Astrocyte (in vitro differentiated cells and primary cell): ENCODE measurements at regions not wholly inside any gene's neighbourhood (a gene's known extent, or its start where the extent isn't known, plus 50 kb on each side); places are given as distances from the start of the nearest gene placed in this dataset.
"Not testable (repeated sequence)": the region's sequence is repeated elsewhere in the genome, so short reads cannot be mapped to it uniquely, and the experiment has no call there.

Experiments
- DNase-seq: peaks from one replicate; pipeline ENCODE4 v3.0.0-alpha.2; 2010; ENCODE audit warnings: low read depth
- FAIRE-seq: peaks from 2 replicates; lab custom pipeline; 2011; peaks lifted over from hg19 to GRCh38; lab: Jason Lieb, UNC
- H2AFZ ChIP-seq: 2 replicates; pipeline ENCODE4 v1.6.0; 2012; ENCODE audit warnings: low read depth, low read length, inconsistent platforms
- H3K27ac ChIP-seq: 2 replicates; pipeline ENCODE4 v1.5.1; 2011; ENCODE audit warnings: low read depth, low read length, inconsistent platforms
- H3K27me3 ChIP-seq: 2 replicates; pipeline ENCODE4 v1.6.0; 2011; ENCODE audit warnings: low read length, inconsistent platforms; ENCODE audit not compliant: insufficient read depth
- H3K36me3 ChIP-seq: 2 replicates; pipeline ENCODE4 v1.5.1; 2011; ENCODE audit warnings: low read length, inconsistent platforms; ENCODE audit not compliant: insufficient read depth
- H3K4me1 ChIP-seq: 2 replicates; pipeline ENCODE4 v1.5.1; 2011; ENCODE audit warnings: low read length, inconsistent platforms; ENCODE audit not compliant: insufficient read depth
- H3K4me2 ChIP-seq: 2 replicates; pipeline ENCODE4 v1.6.0; 2012; ENCODE audit warnings: low read length, inconsistent platforms
- H3K4me3 ChIP-seq: 2 replicates; pipeline ENCODE4 v1.5.1; 2011; ENCODE audit warnings: low read depth, mild to moderate bottlenecking, low read length, inconsistent platforms; ENCODE audit not compliant: insufficient read depth
- H3K79me2 ChIP-seq: 2 replicates; pipeline ENCODE4 v1.6.0; 2012; ENCODE audit warnings: mild to moderate bottlenecking, low read length, inconsistent platforms; ENCODE audit not compliant: insufficient read depth
- H3K9ac ChIP-seq: 2 replicates; pipeline ENCODE4 v1.6.0; 2012; ENCODE audit warnings: mild to moderate bottlenecking, low read length, inconsistent platforms
- H3K9me3 ChIP-seq: 2 replicates; pipeline ENCODE4 v1.5.1; 2012; ENCODE audit warnings: low read depth, mild to moderate bottlenecking, low read length, inconsistent platforms; ENCODE audit not compliant: insufficient read depth
- H4K20me1 ChIP-seq: 2 replicates; pipeline ENCODE4 v1.6.0; 2012; ENCODE audit warnings: low read length, inconsistent platforms; ENCODE audit not compliant: insufficient read depth
- H3K27ac Mint-ChIP-seq: one replicate; pipeline ENCODE4 v1.8.0; 2021; ENCODE audit warnings: mild to moderate bottlenecking, mixed read lengths; ENCODE audit not compliant: unreplicated experiment
- H3K27me3 Mint-ChIP-seq: one replicate; pipeline ENCODE4 v1.8.0; 2021; ENCODE audit warnings: low read depth, mixed read lengths; ENCODE audit not compliant: unreplicated experiment
- H3K36me3 Mint-ChIP-seq: one replicate; pipeline ENCODE4 v1.8.0; 2021; ENCODE audit warnings: low read depth, mixed read lengths; ENCODE audit not compliant: unreplicated experiment
- H3K4me1 Mint-ChIP-seq: one replicate; pipeline ENCODE4 v1.8.0; 2021; ENCODE audit warnings: low read depth, mixed read lengths; ENCODE audit not compliant: unreplicated experiment
- H3K4me3 Mint-ChIP-seq: one replicate; pipeline ENCODE4 v1.8.0; 2021; ENCODE audit warnings: mild to moderate bottlenecking, moderate library complexity, mixed read lengths; ENCODE audit not compliant: unreplicated experiment
- H3K9me3 Mint-ChIP-seq: one replicate; pipeline ENCODE4 v1.8.0; 2021; ENCODE audit warnings: mild to moderate bottlenecking, mixed read lengths; ENCODE audit not compliant: unreplicated experiment
- CTCF ChIP-seq: IDR thresholded peaks from 2 replicates; pipeline ENCODE4 v1.5.1; 2011; ENCODE audit warnings: low read depth, mild to moderate bottlenecking, inconsistent platforms, low read length, moderate library complexity; ENCODE audit not compliant: insufficient read depth
- EZH2 ChIP-seq: IDR thresholded peaks from 2 replicates; pipeline ENCODE4 v1.6.1; 2012; ENCODE audit warnings: mild to moderate bottlenecking, low read length, inconsistent platforms; ENCODE audit not compliant: insufficient read depth

- no peak overlapping the region for H2AFZ ChIP-seq
- no peak overlapping the region for H3K27ac Mint-ChIP-seq
- no peak for FAIRE-seq
- H3K27ac ChIP-seq, result no peak overlapping the region
- H3K36me3 ChIP-seq, result no peaks in the 10 kb centered on the region
- no peaks in the 10 kb centered on the region for H3K27me3 ChIP-seq
- TF ChIP-seq CTCF, result no peak
- TF ChIP-seq EZH2, result no peak
- H3K36me3 Mint-ChIP-seq, result no peaks in the 10 kb centered on the region
- H3K9me3 ChIP-seq, result peaks cover 9% of the 10 kb centered on the region
- no peaks in the 10 kb centered on the region for H4K20me1 ChIP-seq
- no peaks in the 10 kb centered on the region for H3K4me1 ChIP-seq
- no peaks in the 10 kb centered on the region for H3K4me1 Mint-ChIP-seq
- H3K4me3 ChIP-seq, result no peak overlapping the region
- no peak overlapping the region for H3K4me3 Mint-ChIP-seq
- DNase-seq, result no peak
- H3K79me2 ChIP-seq, result no peaks in the 10 kb centered on the region
- H3K4me2 ChIP-seq, result no peak overlapping the region
- peaks cover 10% of the 10 kb centered on the region for H3K9me3 Mint-ChIP-seq
- no peaks in the 10 kb centered on the region for H3K27me3 Mint-ChIP-seq
- H3K9ac ChIP-seq, result no peak overlapping the region
Observed at GRCh38 chr16:5176505-5176904, 78.9 kb upstream of the EEF2KMT start.

- H3K9me3 ChIP-seq, result peaks cover 9% of the 10 kb centered on the region
- TF ChIP-seq EZH2 (no peak), CTCF (no peak)
- H3K4me1 ChIP-seq, result no peaks in the 10 kb centered on the region
- H3K4me2 ChIP-seq, result no peak overlapping the region
- H3K27ac ChIP-seq, result no peak overlapping the region
- no peaks in the 10 kb centered on the region for H3K27me3 Mint-ChIP-seq
- no peaks in the 10 kb centered on the region for H3K36me3 ChIP-seq
- H3K36me3 Mint-ChIP-seq, result no peaks in the 10 kb centered on the region
- no peaks in the 10 kb centered on the region for H3K4me1 Mint-ChIP-seq
- H3K27me3 ChIP-seq, result no peaks in the 10 kb centered on the region
- no peaks in the 10 kb centered on the region for H4K20me1 ChIP-seq
- no peak for FAIRE-seq
- DNase-seq, result no peak
- no peak overlapping the region for H3K27ac Mint-ChIP-seq
- H3K9me3 Mint-ChIP-seq, result peaks cover 10% of the 10 kb centered on the region
- no peak overlapping the region for H3K9ac ChIP-seq
- H3K79me2 ChIP-seq, result no peaks in the 10 kb centered on the region
- H2AFZ ChIP-seq, result no peak overlapping the region
- no peak overlapping the region for H3K4me3 ChIP-seq
- no peak overlapping the region for H3K4me3 Mint-ChIP-seq
Observed at GRCh38 chr16:5175266-5175665, 77.7 kb upstream of the EEF2KMT start.

- H3K27me3 Mint-ChIP-seq, result peaks cover 9% of the 10 kb centered on the region
- Histone ChIP-seq H3K4me1 (no peaks in the 10 kb centered on the region), H3K9ac (no peak overlapping the region), H3K27ac (no peak overlapping the region), H4K20me1 (no peaks in the 10 kb centered on the region), H3K4me3 (no peak overlapping the region), H2AFZ (no peak overlapping the region), H3K9me3 (no peaks in the 10 kb centered on the region), H3K36me3 (no peaks in the 10 kb centered on the region), H3K79me2 (no peaks in the 10 kb centered on the region), H3K4me2 (no peak overlapping the region), H3K27me3 (no peaks in the 10 kb centered on the region)
- FAIRE-seq (no peak), DNase-seq (no peak)
- H3K9me3 Mint-ChIP-seq, result peaks cover 11% of the 10 kb centered on the region
- H3K4me1 Mint-ChIP-seq, result no peaks in the 10 kb centered on the region
- H3K4me3 Mint-ChIP-seq, result no peak overlapping the region
- no peak overlapping the region for H3K27ac Mint-ChIP-seq
- no peaks in the 10 kb centered on the region for H3K36me3 Mint-ChIP-seq
- TF ChIP-seq CTCF (no peak), EZH2 (no peak)
Observed at GRCh38 chr16:5166486-5166885, 68.9 kb upstream of the EEF2KMT start.

GRCh38 chr16:5165429-5165828, 67.8 kb upstream of the EEF2KMT start:
- not testable (repeated sequence) for H3K4me3 ChIP-seq, H3K36me3 Mint-ChIP-seq, H3K79me2 ChIP-seq, FAIRE-seq, H3K36me3 ChIP-seq, H3K4me1 ChIP-seq, H3K27me3 ChIP-seq, DNase-seq, H4K20me1 ChIP-seq, H2AFZ ChIP-seq, H3K4me1 Mint-ChIP-seq, H3K4me2 ChIP-seq, H3K27ac ChIP-seq, H3K27ac Mint-ChIP-seq, H3K9me3 ChIP-seq, H3K4me3 Mint-ChIP-seq, H3K9ac ChIP-seq
- Mint-ChIP-seq H3K9me3 (peaks cover 17% of the 10 kb centered on the region), H3K27me3 (peaks cover 15% of the 10 kb centered on the region)
